WTC11 (cell line): ENCODE measurements at regions not wholly inside any gene's neighbourhood (a gene's known extent, or its start where the extent isn't known, plus 50 kb on each side); places are given as distances from the start of the nearest gene placed in this dataset.

ENCODE experiments used
- ATAC-seq: fragments of 200-7000 bp; cut with Tn5 transposase; 2 replicates; pipeline ENCODE4 v1.10.0; 2021; ENCODE audit warnings: mild to moderate bottlenecking, moderate library complexity
- CTCF ChIA-PET: fragments of 300-600 bp; sonication (Branson Sonifier 250); formaldehyde crosslinking; loops from one replicate; lab custom pipeline; 2021; ENCODE audit warnings: antibody characterized with exemption; lab: Charles Lee
- POLR2A ChIA-PET: fragments of 350-600 bp; sonication (Branson Sonifier 250); formaldehyde crosslinking; loops from one replicate; lab custom pipeline; 2021; ENCODE audit warnings: antibody characterized with exemption; lab: Charles Lee
- DNase-seq: peaks from one replicate; pipeline ENCODE4 v3.0.0; 2021; ENCODE audit warnings: low spot score
- H3K27ac Mint-ChIP-seq: 2 replicates; pipeline ENCODE4 v1.8.0; 2021; ENCODE audit warnings: mixed read lengths
- H3K27me3 Mint-ChIP-seq: 2 replicates; pipeline ENCODE4 v1.8.0; 2021; ENCODE audit warnings: low read depth, mild to moderate bottlenecking, moderate library complexity, mixed read lengths
- H3K36me3 Mint-ChIP-seq: 2 replicates; pipeline ENCODE4 v1.8.0; 2021; ENCODE audit warnings: mixed read lengths
- H3K4me1 Mint-ChIP-seq: 2 replicates; pipeline ENCODE4 v1.8.0; 2022; ENCODE audit warnings: mixed read lengths
- H3K4me3 Mint-ChIP-seq: 2 replicates; pipeline ENCODE4 v1.8.0; 2021; ENCODE audit warnings: mild to moderate bottlenecking, moderate library complexity, mixed read lengths
- H3K9me3 Mint-ChIP-seq: 2 replicates; pipeline ENCODE4 v1.8.0; 2021; ENCODE audit warnings: mixed read lengths
- AFF4 ChIP-seq: sonication (generic); formaldehyde crosslinking; IDR thresholded peaks from 2 replicates; pipeline ENCODE4 v1.8.1; 2023; ENCODE audit warnings: mild to moderate bottlenecking, missing genetic modification reagents, borderline replicate concordance
- ARID4B ChIP-seq: sonication (generic); formaldehyde crosslinking; IDR thresholded peaks from 2 replicates; pipeline ENCODE4 v1.8.0; 2023; ENCODE audit warnings: missing genetic modification reagents, mild to moderate bottlenecking, borderline replicate concordance
- FOXP4 ChIP-seq: sonication (generic); formaldehyde crosslinking; IDR thresholded peaks from 2 replicates; pipeline ENCODE4 v1.8.0; 2022; ENCODE audit warnings: mild to moderate bottlenecking, missing genetic modification reagents
- GABPB1 ChIP-seq: sonication (generic); formaldehyde crosslinking; IDR thresholded peaks from 2 replicates; pipeline ENCODE4 v1.8.1; 2023; ENCODE audit warnings: mild to moderate bottlenecking, missing genetic modification reagents
- IRF2 ChIP-seq: sonication (generic); formaldehyde crosslinking; IDR thresholded peaks from 2 replicates; pipeline ENCODE4 v1.8.0; 2022; ENCODE audit warnings: low read depth, missing genetic modification reagents, borderline replicate concordance
- MXD4 ChIP-seq: fragments of 250-450 bp; sonication (Bioruptor Pico); IDR thresholded peaks from 2 replicates; pipeline ENCODE4 v1.8.0; 2021; ENCODE audit warnings: mild to moderate bottlenecking, moderate library complexity, borderline replicate concordance
- PRDM15 ChIP-seq: sonication (generic); formaldehyde crosslinking; IDR thresholded peaks from 2 replicates; pipeline ENCODE4 v1.8.0; 2022; ENCODE audit warnings: missing genetic modification reagents
- SMAD4 ChIP-seq: sonication (generic); formaldehyde crosslinking; IDR thresholded peaks from 2 replicates; pipeline ENCODE4 v1.8.0; 2022; ENCODE audit warnings: mild to moderate bottlenecking, missing genetic modification reagents
- TEAD1 ChIP-seq: sonication (generic); formaldehyde crosslinking; IDR thresholded peaks from 2 replicates; pipeline ENCODE4 v1.8.0; 2022; ENCODE audit warnings: mild to moderate bottlenecking, missing genetic modification reagents
- ZNF232 ChIP-seq: sonication (generic); formaldehyde crosslinking; IDR thresholded peaks from 2 replicates; pipeline ENCODE4 v1.8.0; 2022; ENCODE audit warnings: mild to moderate bottlenecking, missing genetic modification reagents
- ZNF671 ChIP-seq: fragments of 250-450 bp; sonication (Bioruptor Pico); IDR thresholded peaks from 2 replicates; pipeline ENCODE4 v1.8.0; 2021; ENCODE audit warnings: mild to moderate bottlenecking

- no peak for TF ChIP-seq GABPB1 (CRISPR knock-in tag)
- no peak for TF ChIP-seq SMAD4
Observed at GRCh38 chr4:152171556-152171955, 364.3 kb downstream of the FBXW7 start (continued).

GRCh38 chr4:152169683-152170082 lies 366.2 kb downstream of the FBXW7 start:
- TF ChIP-seq MXD4 (CRISPR knock-in tag) (no peak), ZNF232 (no peak), ZNF671 (CRISPR knock-in tag) (no peak), GABPB1 (CRISPR knock-in tag) (no peak), FOXP4 (CRISPR knock-in tag) (no peak)
- ChIA-PET CTCF (interaction anchor here (0.9 to 2.0 kb wide), 2 partner anchors 10 to 124 kb away, joined by 3 to 9 read pairs; no protein-coding TSS in a partner anchor), POLR2A (no interaction called here)
- Mint-ChIP-seq H3K9me3 (no peaks in the 10 kb centered on the region), H3K4me3 (no peak overlapping the region), H3K27me3 (no peaks in the 10 kb centered on the region), H3K4me1 (peaks cover 22% of the 10 kb centered on the region), H3K27ac (no peak overlapping the region), H3K36me3 (no peaks in the 10 kb centered on the region)
- DNase-seq (no peak), ATAC-seq (0 out of 2 replicates have a peak, but pooled peaks have one; percentile 25)

GRCh38 chr4:152168987-152169616 lies 366.8 kb downstream of the FBXW7 start:
- Mint-ChIP-seq H3K27me3 (no peaks in the 10 kb centered on the region), H3K9me3 (no peaks in the 10 kb centered on the region), H3K36me3 (no peaks in the 10 kb centered on the region), H3K4me3 (no peak overlapping the region), H3K4me1 (peaks cover 28% of the 10 kb centered on the region), H3K27ac (no peak overlapping the region)
- ATAC-seq (peak; percentile 62), DNase-seq (no peak)
- ChIA-PET POLR2A (no interaction called here), CTCF (interaction anchor here (0.8 to 2.0 kb wide), 3 partner anchors 10 to 123 kb away, joined by 3 to 9 read pairs (median 4); no protein-coding TSS in a partner anchor)
- no peak for TF ChIP-seq ZNF671 (CRISPR knock-in tag)
- no peak for TF ChIP-seq TEAD1 (CRISPR knock-in tag)
- TF ChIP-seq ZNF232: no peak
- TF ChIP-seq IRF2 (CRISPR knock-in tag): no peak
- no peak for TF ChIP-seq SMAD4
- no peak for TF ChIP-seq AFF4 (CRISPR knock-in tag)
- TF ChIP-seq ARID4B (CRISPR knock-in tag): no peak
- TF ChIP-seq PRDM15 (CRISPR knock-in tag): no peak
